Activated naive CD4-positive, alpha-beta T cell treated with anti-CD3 and anti-CD28 coated beads, Interleukin-2, amount 50 U/mL, for 24 hours (primary cell): ENCODE measurements at regions not wholly inside any gene's neighbourhood (a gene's known extent, or its start where the extent isn't known, plus 50 kb on each side); places are given as distances from the start of the nearest gene placed in this dataset.

Source experiments
- H3K27ac Mint-ChIP-seq: one replicate; pipeline ENCODE4 v1.8.0; 2021; ENCODE audit warnings: mild to moderate bottlenecking, mixed read lengths
- H3K27me3 Mint-ChIP-seq: one replicate; pipeline ENCODE4 v1.8.0; 2021; ENCODE audit warnings: mixed read lengths
- H3K36me3 Mint-ChIP-seq: one replicate; pipeline ENCODE4 v1.8.0; 2021; ENCODE audit warnings: mixed read lengths
- H3K4me1 Mint-ChIP-seq: one replicate; pipeline ENCODE4 v1.8.0; 2021; ENCODE audit warnings: mixed read lengths
- H3K4me3 Mint-ChIP-seq: one replicate; pipeline ENCODE4 v1.8.0; 2021; ENCODE audit warnings: mild to moderate bottlenecking, mixed read lengths
- H3K9me3 Mint-ChIP-seq: one replicate; pipeline ENCODE4 v1.8.0; 2021; ENCODE audit warnings: mixed read lengths

DNA sequence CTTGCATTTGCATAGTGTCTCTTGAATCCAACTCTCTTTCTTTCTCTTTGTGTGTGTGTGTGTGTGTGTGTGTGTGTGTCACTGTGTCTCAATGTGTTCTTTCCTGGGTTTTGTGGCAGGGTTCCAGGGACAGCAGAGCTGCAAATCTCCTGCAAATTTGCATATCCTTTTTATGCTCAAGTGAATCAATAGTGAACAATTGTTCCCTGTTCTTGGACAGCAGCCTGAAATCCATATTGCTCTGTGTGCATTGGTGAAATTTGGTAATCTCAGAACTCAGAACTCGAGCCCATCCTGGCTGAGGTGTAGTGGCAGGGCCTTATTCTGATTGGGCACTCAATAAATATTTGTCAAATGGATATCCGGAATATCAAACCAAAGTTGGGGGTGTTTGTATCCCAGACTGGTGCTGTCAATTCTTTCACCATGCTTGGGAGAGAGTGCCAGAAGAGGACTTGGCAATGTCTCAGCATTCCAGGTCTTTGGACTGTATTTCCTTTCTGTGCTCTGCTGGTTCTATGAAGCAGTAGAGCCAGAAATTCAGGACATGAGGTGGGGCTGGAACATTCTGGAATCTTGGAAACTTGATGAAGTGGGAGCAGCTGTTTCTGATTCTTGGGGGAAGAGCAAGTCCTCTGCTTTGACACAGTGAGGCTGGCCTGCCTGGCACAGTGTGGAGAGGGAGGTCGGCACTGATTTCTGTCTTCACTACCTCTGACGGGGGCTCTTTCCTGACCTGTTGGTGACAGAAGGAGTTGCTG is 380.6 kb upstream of the C2CD4B start:
- no peaks in the 10 kb centered on the region for H3K4me1 Mint-ChIP-seq

GRCh38 chr15:62546628-62547027 is 381.5 kb upstream of the C2CD4B start:
- H3K36me3 Mint-ChIP-seq: no peaks in the 10 kb centered on the region
- no peaks in the 10 kb centered on the region for H3K4me1 Mint-ChIP-seq
- no peaks in the 10 kb centered on the region for H3K9me3 Mint-ChIP-seq
- H3K27ac Mint-ChIP-seq: no peak overlapping the region
- peaks cover 2% of the 10 kb centered on the region for H3K27me3 Mint-ChIP-seq
- no peak overlapping the region for H3K4me3 Mint-ChIP-seq

More for the DNA sequence above, 380.6 kb upstream of the C2CD4B start:
- Mint-ChIP-seq H3K27ac (no peak overlapping the region), H3K9me3 (no peaks in the 10 kb centered on the region), H3K36me3 (no peaks in the 10 kb centered on the region), H3K27me3 (no peaks in the 10 kb centered on the region), H3K4me3 (no peak overlapping the region)

DNA sequence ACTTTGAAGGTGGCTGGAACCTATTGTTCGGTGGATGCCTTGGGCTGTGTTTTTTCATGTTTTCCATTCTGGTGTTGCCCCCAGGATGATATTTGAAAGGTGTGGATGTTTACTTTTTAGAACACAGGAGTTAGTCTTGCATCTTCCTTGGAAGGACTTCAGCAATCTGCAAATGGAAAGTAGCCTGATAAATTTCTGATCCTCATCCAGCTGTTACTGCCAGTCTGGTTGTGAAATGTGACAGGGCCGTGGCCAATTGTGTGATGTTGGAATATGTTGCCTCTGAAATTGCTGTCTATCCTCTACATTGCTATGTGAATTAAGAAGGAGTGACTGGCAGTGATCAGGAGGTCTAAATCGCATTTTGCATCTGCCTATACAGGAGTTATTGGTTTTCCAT is 382.5 kb upstream of the C2CD4B start:
- no peaks in the 10 kb centered on the region for H3K36me3 Mint-ChIP-seq
- no peak overlapping the region for H3K4me3 Mint-ChIP-seq
- H3K9me3 Mint-ChIP-seq: no peaks in the 10 kb centered on the region
- H3K4me1 Mint-ChIP-seq: no peaks in the 10 kb centered on the region
- no peak overlapping the region for H3K27ac Mint-ChIP-seq
- peaks cover 2% of the 10 kb centered on the region for H3K27me3 Mint-ChIP-seq

DNA sequence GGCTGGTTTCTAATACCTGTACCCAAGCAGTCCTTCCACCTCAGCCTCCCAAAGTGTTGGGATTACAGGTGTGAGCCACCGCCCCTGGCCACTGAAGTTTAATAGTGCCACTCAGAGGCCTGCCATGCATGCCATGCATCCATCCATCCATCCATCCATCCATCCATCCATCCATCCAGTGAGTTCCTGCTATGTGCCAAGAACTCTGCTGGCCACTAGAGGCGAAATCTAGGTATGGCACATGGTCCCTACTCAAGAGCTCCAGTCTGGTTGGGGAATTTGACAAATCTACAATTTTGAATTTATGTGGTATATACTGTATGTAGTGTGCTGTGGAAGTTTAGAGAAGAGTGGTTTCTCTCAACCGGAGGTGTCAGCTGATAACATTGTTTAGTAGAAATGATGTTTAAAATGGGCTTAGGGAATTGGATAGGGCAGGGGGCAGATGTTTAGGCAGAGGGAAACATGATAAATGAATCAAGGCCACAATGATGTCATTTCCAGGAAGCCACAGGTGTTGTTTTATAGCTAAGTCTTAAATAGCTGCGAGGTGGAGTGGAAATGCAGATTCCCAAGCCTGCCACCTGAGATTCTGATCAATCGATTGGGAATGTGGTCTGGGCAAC is 384.4 kb upstream of the C2CD4B start:
- H3K9me3 Mint-ChIP-seq: no peaks in the 10 kb centered on the region
- no peak overlapping the region for H3K27ac Mint-ChIP-seq
- no peaks in the 10 kb centered on the region for H3K4me1 Mint-ChIP-seq
- no peak overlapping the region for H3K4me3 Mint-ChIP-seq
- no peaks in the 10 kb centered on the region for H3K36me3 Mint-ChIP-seq
- peaks cover 2% of the 10 kb centered on the region for H3K27me3 Mint-ChIP-seq

DNA sequence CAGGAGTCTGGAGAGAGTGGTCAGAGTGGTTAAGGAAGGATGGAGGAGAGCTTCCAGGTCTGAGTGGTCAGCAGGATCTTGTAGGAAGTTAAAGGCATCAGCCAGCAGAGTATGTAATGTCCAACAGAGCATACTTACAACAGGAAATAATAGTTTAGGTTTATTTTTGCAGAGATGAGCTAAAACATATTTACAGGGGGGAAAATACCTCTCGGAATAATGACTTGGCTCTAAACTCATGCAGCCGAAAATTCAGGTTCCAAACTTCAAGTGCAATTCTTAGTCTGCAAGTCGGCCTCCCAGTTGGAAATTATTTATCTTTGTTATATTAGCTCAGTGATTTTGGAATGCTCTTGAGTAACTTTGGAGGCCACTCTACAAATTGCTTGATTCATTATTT is 385.0 kb upstream of the C2CD4B start:
- Mint-ChIP-seq H3K27ac (no peak overlapping the region), H3K4me3 (no peak overlapping the region), H3K36me3 (no peaks in the 10 kb centered on the region)

DNA sequence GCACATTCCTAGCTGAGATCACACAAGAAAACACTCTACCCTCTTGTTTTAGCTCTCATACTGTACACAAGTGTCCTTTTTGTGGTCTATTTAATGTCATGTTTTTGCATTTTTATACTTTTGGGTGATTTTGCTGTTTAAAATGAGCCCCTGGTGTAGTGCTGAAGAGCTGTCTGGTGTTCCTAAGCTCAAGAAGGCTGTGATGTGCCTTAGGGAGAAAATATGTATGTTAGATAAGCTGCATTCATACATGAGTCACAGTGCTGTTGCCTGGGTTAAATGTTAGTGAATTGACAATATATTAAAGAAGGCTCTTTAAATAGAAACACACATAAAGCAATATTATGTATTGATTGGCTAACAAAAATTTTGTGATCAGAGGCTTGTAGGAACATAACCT is 387.4 kb upstream of the C2CD4B start:
- Mint-ChIP-seq H3K36me3 (no peaks in the 10 kb centered on the region), H3K9me3 (no peaks in the 10 kb centered on the region), H3K4me1 (no peaks in the 10 kb centered on the region), H3K27ac (no peak overlapping the region), H3K27me3 (peaks cover 2% of the 10 kb centered on the region), H3K4me3 (no peak overlapping the region)

More for the DNA sequence above, 385.0 kb upstream of the C2CD4B start:
- Mint-ChIP-seq H3K9me3 (no peaks in the 10 kb centered on the region), H3K4me1 (no peaks in the 10 kb centered on the region), H3K27me3 (peaks cover 2% of the 10 kb centered on the region)

DNA sequence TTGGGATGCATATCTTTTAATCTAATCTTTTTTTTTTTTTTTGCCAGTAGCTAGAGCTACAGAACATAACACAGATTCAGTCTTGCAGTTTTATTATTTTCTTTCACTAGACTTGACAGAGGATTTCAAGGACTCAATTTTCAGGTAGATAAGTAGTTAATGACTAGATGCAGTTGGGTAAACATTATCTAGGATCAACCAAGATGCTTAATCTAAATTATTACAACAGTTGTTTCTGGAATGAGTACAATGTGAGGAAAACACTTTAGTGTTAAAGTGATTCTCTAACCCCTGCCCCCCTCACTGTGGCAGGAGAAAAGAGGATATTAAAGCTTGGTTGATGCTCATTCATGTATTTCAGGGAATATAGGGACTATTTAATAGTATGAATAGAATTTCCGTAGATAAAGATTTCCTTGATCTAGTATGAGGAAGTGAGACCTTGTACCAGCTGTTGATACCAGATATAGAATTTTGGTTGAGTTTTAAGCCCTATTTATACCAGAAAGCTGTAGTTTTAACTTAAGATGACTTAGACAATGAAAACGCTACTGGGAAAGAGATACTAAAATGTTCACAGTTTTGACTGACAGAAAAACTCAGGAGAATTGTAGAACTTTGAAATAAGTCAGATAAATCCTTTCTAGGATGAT is 389.0 kb upstream of the C2CD4B start:
- no peaks in the 10 kb centered on the region for H3K9me3 Mint-ChIP-seq
- peaks cover 5% of the 10 kb centered on the region for H3K27me3 Mint-ChIP-seq

DNA sequence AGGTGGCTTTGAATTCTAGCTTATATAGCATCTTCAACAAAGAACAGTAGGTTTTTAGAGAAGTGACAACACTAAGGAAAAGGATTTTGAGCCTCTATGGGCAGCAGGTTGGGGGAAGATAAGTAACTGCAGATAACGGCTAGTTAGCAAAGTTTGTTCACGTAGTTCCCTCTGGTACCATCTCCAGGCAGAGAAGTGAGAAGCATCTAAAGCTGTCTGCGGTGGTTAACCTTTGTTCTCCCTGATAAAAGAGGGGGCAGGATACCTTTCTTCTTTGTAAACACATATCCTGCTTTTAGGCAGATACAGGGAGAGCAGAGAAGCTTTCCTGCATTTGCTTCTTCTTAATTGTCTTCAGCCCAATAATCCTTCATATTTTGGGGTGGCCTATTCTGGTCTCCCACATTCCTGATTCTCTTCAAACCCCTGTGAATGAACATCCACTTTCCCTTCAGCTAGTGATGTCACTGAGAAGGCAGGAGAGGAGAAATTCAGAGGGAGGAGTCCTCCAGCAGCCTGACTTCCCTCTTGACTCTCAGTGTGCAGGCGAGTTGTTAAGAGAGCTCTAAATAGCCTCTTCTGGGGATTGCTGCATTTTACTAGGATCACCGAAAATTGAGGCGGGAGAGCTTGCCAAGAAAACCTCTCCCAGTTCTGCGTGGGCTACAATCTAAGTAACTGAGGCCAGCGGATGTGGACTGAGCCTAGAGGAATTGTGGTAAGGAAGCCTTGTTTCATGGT is 393.7 kb upstream of the C2CD4B start:
- Mint-ChIP-seq H3K4me3 (no peak overlapping the region), H3K27ac (no peak overlapping the region), H3K27me3 (peaks cover 12% of the 10 kb centered on the region), H3K9me3 (no peaks in the 10 kb centered on the region), H3K36me3 (no peaks in the 10 kb centered on the region), H3K4me1 (no peaks in the 10 kb centered on the region)

More for the DNA sequence above, 389.0 kb upstream of the C2CD4B start:
- no peak overlapping the region for H3K4me3 Mint-ChIP-seq
- no peaks in the 10 kb centered on the region for H3K4me1 Mint-ChIP-seq
- H3K36me3 Mint-ChIP-seq: no peaks in the 10 kb centered on the region
- H3K27ac Mint-ChIP-seq: no peak overlapping the region

DNA sequence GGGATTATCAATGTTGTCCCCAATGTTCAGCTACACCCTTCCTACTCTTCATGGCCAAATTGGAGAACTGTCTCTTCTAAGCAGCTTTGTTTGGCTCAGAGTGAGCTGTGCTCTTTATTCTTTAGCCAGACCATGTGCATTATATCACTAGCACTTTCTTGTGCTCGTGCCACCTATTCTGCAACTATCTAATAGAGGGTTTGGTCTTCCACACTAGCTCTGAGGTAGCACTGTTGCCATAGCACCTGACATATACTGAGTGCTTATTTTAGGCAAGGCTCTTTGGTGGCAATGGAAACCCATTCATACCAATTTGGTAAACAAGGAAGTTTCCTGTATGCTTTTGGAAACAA is 394.3 kb upstream of the C2CD4B start:
- no peaks in the 10 kb centered on the region for H3K9me3 Mint-ChIP-seq
- no peaks in the 10 kb centered on the region for H3K36me3 Mint-ChIP-seq
- H3K4me1 Mint-ChIP-seq: no peaks in the 10 kb centered on the region
- H3K27ac Mint-ChIP-seq: no peak overlapping the region
- peaks cover 13% of the 10 kb centered on the region for H3K27me3 Mint-ChIP-seq
- H3K4me3 Mint-ChIP-seq: no peak overlapping the region

GRCh38 chr15:62561059-62561519 is 396.0 kb upstream of the C2CD4B start:
- Mint-ChIP-seq H3K4me3 (no peak overlapping the region), H3K36me3 (no peaks in the 10 kb centered on the region), H3K9me3 (no peaks in the 10 kb centered on the region), H3K27me3 (peaks cover 16% of the 10 kb centered on the region), H3K4me1 (no peaks in the 10 kb centered on the region), H3K27ac (no peak overlapping the region)

DNA sequence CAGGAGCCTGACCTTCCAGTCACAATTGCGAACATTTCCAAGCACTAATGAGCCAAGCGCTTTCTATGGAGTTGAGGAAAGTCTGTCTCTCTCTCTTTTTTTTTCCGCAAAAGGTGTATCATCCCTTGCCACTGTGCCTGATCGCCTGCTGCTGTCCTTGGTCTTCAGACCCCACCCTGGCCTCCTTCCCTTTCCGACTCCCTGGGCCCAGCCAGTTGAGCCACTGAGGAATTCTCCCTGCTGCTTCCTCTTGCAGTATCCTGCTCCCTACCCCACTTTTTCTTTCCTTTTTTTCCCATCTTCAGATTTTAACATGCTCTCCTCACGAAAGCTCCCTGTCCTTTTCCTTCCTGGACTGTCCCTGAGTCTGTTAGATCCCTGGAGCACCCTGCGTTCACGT is 396.5 kb upstream of the C2CD4B start:
- no peak overlapping the region for H3K4me3 Mint-ChIP-seq
- H3K9me3 Mint-ChIP-seq: no peaks in the 10 kb centered on the region
- H3K36me3 Mint-ChIP-seq: no peaks in the 10 kb centered on the region
- peaks cover 18% of the 10 kb centered on the region for H3K27me3 Mint-ChIP-seq
- no peak overlapping the region for H3K27ac Mint-ChIP-seq
- H3K4me1 Mint-ChIP-seq: no peaks in the 10 kb centered on the region

DNA sequence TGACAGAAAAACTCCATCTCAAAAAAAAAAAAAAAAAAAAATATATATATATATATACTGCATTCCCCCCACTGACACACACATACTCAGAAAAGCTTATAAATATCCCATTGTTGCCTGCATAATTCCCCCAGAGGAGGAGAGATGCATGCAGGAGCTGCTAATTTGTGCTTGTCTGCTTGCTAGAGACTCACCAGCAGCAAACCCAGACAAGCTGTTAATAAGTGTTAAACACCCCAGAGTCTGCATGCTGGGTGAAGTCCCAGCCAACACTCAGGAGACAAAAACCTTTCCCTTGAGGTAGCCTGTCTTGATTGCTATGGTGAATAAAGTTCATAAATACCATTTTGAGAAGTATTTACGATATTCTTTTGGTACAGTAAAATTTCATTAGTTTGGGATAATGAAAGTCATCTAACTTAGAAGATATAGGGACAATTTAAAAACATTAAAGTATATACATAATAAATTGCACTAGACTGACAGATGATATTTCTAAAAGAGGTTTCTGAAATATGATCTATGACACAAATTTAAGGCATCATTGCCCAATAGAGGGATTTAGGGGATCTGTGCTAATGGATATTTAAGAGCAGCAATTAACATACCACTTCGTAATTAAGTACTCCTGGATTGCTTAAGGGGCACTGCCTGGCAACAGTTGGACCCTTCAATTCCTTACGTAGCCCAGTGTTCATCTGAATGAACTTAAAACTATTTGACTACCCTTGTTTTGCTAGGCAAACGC is 400.0 kb upstream of the C2CD4B start:
- no peaks in the 10 kb centered on the region for H3K4me1 Mint-ChIP-seq
- H3K4me3 Mint-ChIP-seq: no peak overlapping the region
- no peaks in the 10 kb centered on the region for H3K36me3 Mint-ChIP-seq
- no peaks in the 10 kb centered on the region for H3K9me3 Mint-ChIP-seq
- no peak overlapping the region for H3K27ac Mint-ChIP-seq
- peaks cover 16% of the 10 kb centered on the region for H3K27me3 Mint-ChIP-seq

GRCh38 chr15:62565634-62566026 is 400.5 kb upstream of the C2CD4B start:
- H3K4me1 Mint-ChIP-seq: no peaks in the 10 kb centered on the region
- peaks cover 16% of the 10 kb centered on the region for H3K27me3 Mint-ChIP-seq
- H3K27ac Mint-ChIP-seq: no peak overlapping the region
- no peaks in the 10 kb centered on the region for H3K36me3 Mint-ChIP-seq
- H3K4me3 Mint-ChIP-seq: no peak overlapping the region
- H3K9me3 Mint-ChIP-seq: no peaks in the 10 kb centered on the region

DNA sequence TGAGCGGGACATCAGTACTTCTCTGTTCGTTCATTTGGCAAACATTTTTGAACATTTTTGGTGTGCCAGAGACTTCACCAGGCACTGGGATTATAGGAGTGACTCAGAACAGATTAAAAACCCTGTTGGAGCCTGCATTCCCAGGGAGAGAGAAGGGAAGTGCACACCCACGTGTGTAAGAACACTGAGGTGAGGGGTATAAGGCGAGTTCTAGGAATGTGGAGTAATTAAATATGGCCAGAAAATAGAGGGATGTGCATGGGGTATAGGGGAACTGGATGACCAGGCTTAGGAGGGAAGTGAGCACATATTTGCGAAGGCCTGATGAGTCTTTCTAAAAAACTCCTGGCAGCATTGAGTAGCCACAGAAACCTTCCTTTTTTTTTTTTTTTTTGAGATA is 401.2 kb upstream of the C2CD4B start:
- Mint-ChIP-seq H3K36me3 (no peaks in the 10 kb centered on the region), H3K4me3 (no peak overlapping the region), H3K9me3 (no peaks in the 10 kb centered on the region), H3K27ac (no peak overlapping the region), H3K4me1 (no peaks in the 10 kb centered on the region), H3K27me3 (peaks cover 16% of the 10 kb centered on the region)

- Mint-ChIP-seq H3K9me3 (no peaks in the 10 kb centered on the region), H3K27me3 (peaks cover 14% of the 10 kb centered on the region), H3K36me3 (no peaks in the 10 kb centered on the region)
Observed at GRCh38 chr15:62567501-62567900, 402.4 kb upstream of the C2CD4B start.

More at GRCh38 chr15:62567501-62567900, 402.4 kb upstream of the C2CD4B start:
- Mint-ChIP-seq H3K4me3 (no peak overlapping the region), H3K27ac (no peak overlapping the region), H3K4me1 (no peaks in the 10 kb centered on the region)
